PC-3 (cell line): ENCODE measurements at regions not wholly inside any gene's neighbourhood (a gene's known extent, or its start where the extent isn't known, plus 50 kb on each side); places are given as distances from the start of the nearest gene placed in this dataset.

Experiments
- EZH2 ChIP-seq: fragments of 300-600 bp; sonication (generic); IDR thresholded peaks from one replicate; pipeline ENCODE4 v1.6.1; 2017; ENCODE audit warnings: antibody characterized with exemption, mild to moderate bottlenecking, low read length; ENCODE audit not compliant: unreplicated experiment
- EZH2phosphoT487 ChIP-seq: fragments of 300-600 bp; sonication (generic); IDR thresholded peaks from 2 replicates; pipeline ENCODE4 v1.6.1; 2018; ENCODE audit warnings: mild to moderate bottlenecking, antibody characterized with exemption, low read length, borderline replicate concordance
- TF ChIP-seq, protein P1 (sequence below): fragments of 300-600 bp; sonication (generic); conservative IDR thresholded peaks from 2 replicates; pipeline ENCODE4 v1.5.1; 2017; ENCODE audit warnings: antibody characterized with exemption, low read depth, mild to moderate bottlenecking, low read length

DNA sequence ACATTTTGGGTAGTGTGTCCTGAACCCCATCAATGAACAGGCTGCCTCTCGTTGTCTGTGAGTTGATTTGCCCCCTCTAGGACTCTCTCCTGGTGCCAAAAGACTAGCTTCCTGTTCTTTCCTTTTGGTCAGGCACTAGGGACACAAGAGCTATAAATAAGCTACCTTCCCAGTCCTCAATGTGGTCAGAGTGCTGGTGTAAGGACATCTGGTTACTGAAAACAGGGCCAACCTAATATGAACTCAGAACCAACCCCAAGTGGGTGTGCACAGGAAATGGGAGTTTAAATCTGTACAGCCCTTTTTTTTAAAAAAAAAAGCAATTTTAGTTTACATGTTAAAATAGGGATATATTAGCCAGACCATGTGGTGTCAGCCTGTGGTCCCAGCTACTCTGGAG, 129.2 kb downstream of the ZIC5 start:
- TF ChIP-seq, protein P1, sequence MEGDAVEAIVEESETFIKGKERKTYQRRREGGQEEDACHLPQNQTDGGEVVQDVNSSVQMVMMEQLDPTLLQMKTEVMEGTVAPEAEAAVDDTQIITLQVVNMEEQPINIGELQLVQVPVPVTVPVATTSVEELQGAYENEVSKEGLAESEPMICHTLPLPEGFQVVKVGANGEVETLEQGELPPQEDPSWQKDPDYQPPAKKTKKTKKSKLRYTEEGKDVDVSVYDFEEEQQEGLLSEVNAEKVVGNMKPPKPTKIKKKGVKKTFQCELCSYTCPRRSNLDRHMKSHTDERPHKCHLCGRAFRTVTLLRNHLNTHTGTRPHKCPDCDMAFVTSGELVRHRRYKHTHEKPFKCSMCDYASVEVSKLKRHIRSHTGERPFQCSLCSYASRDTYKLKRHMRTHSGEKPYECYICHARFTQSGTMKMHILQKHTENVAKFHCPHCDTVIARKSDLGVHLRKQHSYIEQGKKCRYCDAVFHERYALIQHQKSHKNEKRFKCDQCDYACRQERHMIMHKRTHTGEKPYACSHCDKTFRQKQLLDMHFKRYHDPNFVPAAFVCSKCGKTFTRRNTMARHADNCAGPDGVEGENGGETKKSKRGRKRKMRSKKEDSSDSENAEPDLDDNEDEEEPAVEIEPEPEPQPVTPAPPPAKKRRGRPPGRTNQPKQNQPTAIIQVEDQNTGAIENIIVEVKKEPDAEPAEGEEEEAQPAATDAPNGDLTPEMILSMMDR: no peak
- TF ChIP-seq EZH2 (no peak), EZH2phosphoT487 (no peak)
